IMR-90 (cell line): ENCODE measurements at regions not wholly inside any gene's neighbourhood (a gene's known extent, or its start where the extent isn't known, plus 50 kb on each side); places are given as distances from the start of the nearest gene placed in this dataset.

Source experiments
- ATAC-seq: fragments of 200-7000 bp; cut with Tn5 transposase; 2 replicates; pipeline ENCODE4 v1.9.1; 2020; ENCODE audit warnings: low read depth, mild to moderate bottlenecking, moderate library complexity
- BruUV-seq: library from RNA; stranded (reverse); fragments of 400-500 nt; replicated peaks from 2 replicates; lab custom pipeline; 2021; lab: Mats Ljungman, UMichigan
- CTCF ChIA-PET: fragments of 300-600 bp; formaldehyde crosslinking; extraction: SDS; loops from one replicate; lab custom pipeline; 2021; ENCODE audit warnings: antibody characterized with exemption; lab: Yijun Ruan, JAX
- POLR2A ChIA-PET: fragments of 300-600 bp; sonication (Branson Sonifier 250); formaldehyde crosslinking; loops from one replicate; lab custom pipeline; 2022; ENCODE audit warnings: antibody characterized with exemption; ENCODE audit not compliant: unreplicated experiment; lab: Charles Lee
- DNase-seq: peaks from one replicate; pipeline ENCODE4 v3.0.0; 2013
- H2AFZ ChIP-seq: replicated peaks from 2 replicates; pipeline ENCODE3; 2013; ENCODE audit warnings: low read length, mild to moderate bottlenecking; ENCODE audit not compliant: poor library complexity
- H2AK5ac ChIP-seq: 2 replicates; pipeline ENCODE4 v1.6.1; 2013; ENCODE audit warnings: low read depth, low read length, inconsistent platforms
- H2AK9ac ChIP-seq: replicated peaks from 2 replicates; pipeline ENCODE3; 2013; ENCODE audit warnings: mild to moderate bottlenecking, low read depth, low read length, moderate library complexity; ENCODE audit not compliant: poor library complexity
- H2BK120ac ChIP-seq: 2 replicates; pipeline ENCODE4 v1.6.1; 2013; ENCODE audit warnings: low read depth, low read length, inconsistent platforms
- H2BK15ac ChIP-seq: 3 replicates; pipeline ENCODE4 v1.6.1; 2013; ENCODE audit warnings: low read depth, low read length, inconsistent platforms
- H2BK20ac ChIP-seq: 2 replicates; pipeline ENCODE4 v1.6.1; 2013; ENCODE audit warnings: low read depth, mild to moderate bottlenecking, inconsistent platforms, low read length, moderate library complexity
- H2BK5ac ChIP-seq: 2 replicates; pipeline ENCODE4 v1.6.1; 2013; ENCODE audit warnings: mild to moderate bottlenecking, low read depth, low read length, inconsistent platforms; ENCODE audit not compliant: poor library complexity, severe bottlenecking
- H3K14ac ChIP-seq: replicated peaks from 2 replicates; pipeline ENCODE4 v1.6.1; 2013; ENCODE audit warnings: low read depth, low read length, inconsistent platforms
- H3K18ac ChIP-seq: 2 replicates; pipeline ENCODE4 v1.6.1; 2013; ENCODE audit warnings: low read depth, low read length, control low read depth
- H3K23ac ChIP-seq: 2 replicates; pipeline ENCODE4 v1.6.1; 2013; ENCODE audit warnings: low read depth, low read length, inconsistent platforms
- H3K27ac ChIP-seq: 2 replicates; pipeline ENCODE4 v1.5.1; 2013; ENCODE audit warnings: mild to moderate bottlenecking, control low read depth, low read length; ENCODE audit not compliant: insufficient read depth
- H3K27me3 ChIP-seq: 2 replicates; pipeline ENCODE4 v1.6.1; 2013; ENCODE audit warnings: low read length; ENCODE audit not compliant: control insufficient read depth, insufficient read depth
- H3K36me3 ChIP-seq: 2 replicates; pipeline ENCODE4 v1.6.1; 2013; ENCODE audit warnings: low read length, mixed read lengths; ENCODE audit not compliant: control insufficient read depth, insufficient read depth
- H3K4ac ChIP-seq: 2 replicates; pipeline ENCODE4 v1.6.1; 2013; ENCODE audit warnings: low read depth, low read length, inconsistent platforms
- H3K4me1 ChIP-seq: 2 replicates; pipeline ENCODE4 v1.6.1; 2013; ENCODE audit warnings: low read length, mixed read lengths; ENCODE audit not compliant: control insufficient read depth, insufficient read depth
- H3K4me2 ChIP-seq: 2 replicates; pipeline ENCODE4 v1.6.1; 2013; ENCODE audit warnings: low read depth, mild to moderate bottlenecking, control low read depth, low read length, moderate library complexity
- H3K4me3 ChIP-seq: 2 replicates; pipeline ENCODE4 v1.5.1; 2013; ENCODE audit warnings: low read depth, mild to moderate bottlenecking, control low read depth, low read length, moderate library complexity; ENCODE audit not compliant: insufficient read depth
- H3K56ac ChIP-seq: 2 replicates; pipeline ENCODE4 v1.6.1; 2013; ENCODE audit warnings: low read length, inconsistent platforms; ENCODE audit not compliant: insufficient read depth; ENCODE audit errors: extremely low read depth
- H3K79me1 ChIP-seq, 2 experiments: 2 replicates each; pipeline ENCODE4 v1.6.1; 2013; ENCODE audit warnings: low read length in 2 of 2, inconsistent platforms in 1 of 2, low read depth in 1 of 2
- H3K9ac ChIP-seq: 2 replicates; pipeline ENCODE4 v1.6.1; 2013; ENCODE audit warnings: low read depth, low read length, control low read depth
- H3K9me1 ChIP-seq: 2 replicates; pipeline ENCODE4 v1.6.1; 2013; ENCODE audit warnings: low read length, inconsistent platforms; ENCODE audit not compliant: insufficient read depth
- H3K9me3 ChIP-seq: 2 replicates; pipeline ENCODE4 v1.6.1; 2013; ENCODE audit warnings: low read length; ENCODE audit not compliant: control insufficient read depth, insufficient read depth
- H4K20me1 ChIP-seq: 2 replicates; pipeline ENCODE4 v1.6.1; 2013; ENCODE audit warnings: low read length, inconsistent platforms; ENCODE audit not compliant: insufficient read depth
- H4K5ac ChIP-seq: 2 replicates; pipeline ENCODE4 v1.6.1; 2013; ENCODE audit warnings: mild to moderate bottlenecking, low read depth, low read length, control low read depth
- H4K8ac ChIP-seq, 2 experiments: 2 replicates each; pipeline ENCODE4 v1.6.1; 2013; ENCODE audit warnings: low read depth in 2 of 2, low read length in 2 of 2, control low read depth in 1 of 2, inconsistent platforms in 1 of 2
- H4K91ac ChIP-seq: 2 replicates; pipeline ENCODE4 v1.6.1; 2013; ENCODE audit warnings: low read depth, low read length, inconsistent platforms; ENCODE audit not compliant: insufficient read depth
- BHLHE40 ChIP-seq: fragments of 150-350 bp; IDR thresholded peaks from 2 replicates; pipeline ENCODE4 v1.6.1; 2016; ENCODE audit warnings: mild to moderate bottlenecking, low read depth, low read length
- CEBPB ChIP-seq: IDR thresholded peaks from 2 replicates; pipeline ENCODE4 v1.6.1; 2012; ENCODE audit warnings: low read depth, low read length, improper control_type of control experiment
- CHD1 ChIP-seq: IDR thresholded peaks from 2 replicates; pipeline ENCODE4 v1.6.1; 2012; ENCODE audit warnings: low read depth, low read length, improper control_type of control experiment
- CTCF ChIP-seq: conservative IDR thresholded peaks from 2 replicates; pipeline ENCODE4 v1.5.1; 2012; ENCODE audit warnings: mild to moderate bottlenecking, low read depth, low read length, improper control_type of control experiment
- ELK1 ChIP-seq: fragments of 150-350 bp; IDR thresholded peaks from 2 replicates; pipeline ENCODE4 v1.6.1; 2016; ENCODE audit warnings: low read depth, mild to moderate bottlenecking, low read length, moderate library complexity, borderline replicate concordance
- FOS ChIP-seq: fragments of 150-350 bp; IDR thresholded peaks from 2 replicates; pipeline ENCODE4 v1.6.1; 2016; ENCODE audit warnings: low read depth, low read length
- MAFK ChIP-seq: IDR thresholded peaks from 2 replicates; pipeline ENCODE4 v1.6.1; 2012; ENCODE audit warnings: low read depth, low read length, improper control_type of control experiment
- MAZ ChIP-seq: IDR thresholded peaks from 2 replicates; pipeline ENCODE4 v1.6.1; 2012; ENCODE audit warnings: low read depth, mild to moderate bottlenecking, low read length, improper control_type of control experiment, moderate library complexity, borderline replicate concordance
- MXI1 ChIP-seq: IDR thresholded peaks from 2 replicates; pipeline ENCODE4 v1.6.1; 2012; ENCODE audit warnings: low read depth, mild to moderate bottlenecking, low read length, moderate library complexity, borderline replicate concordance
- NFE2L2 ChIP-seq: fragments of 150-350 bp; IDR thresholded peaks from 2 replicates; pipeline ENCODE4 v1.6.1; 2016; ENCODE audit warnings: low read depth, mild to moderate bottlenecking, low read length
- POLR2A ChIP-seq: IDR thresholded peaks from 2 replicates; pipeline ENCODE4 v1.6.1; 2012; ENCODE audit warnings: mild to moderate bottlenecking, low read depth, low read length
- RAD21 ChIP-seq: IDR thresholded peaks from 2 replicates; pipeline ENCODE4 v1.6.1; 2012; ENCODE audit warnings: low read length, improper control_type of control experiment
- RCOR1 ChIP-seq: IDR thresholded peaks from 2 replicates; pipeline ENCODE4 v1.6.1; 2012; ENCODE audit warnings: mild to moderate bottlenecking, low read length, improper control_type of control experiment; ENCODE audit not compliant: insufficient replicate concordance
- RFX5 ChIP-seq: IDR thresholded peaks from 2 replicates; pipeline ENCODE4 v1.8.0; 2012; ENCODE audit warnings: low read depth, mild to moderate bottlenecking, low read length, moderate library complexity
- SMC3 ChIP-seq: fragments of 150-350 bp; IDR thresholded peaks from 2 replicates; pipeline ENCODE4 v1.6.1; 2016; ENCODE audit warnings: low read depth, mild to moderate bottlenecking, antibody characterized with exemption, low read length, moderate library complexity
- USF2 ChIP-seq: fragments of 150-350 bp; IDR thresholded peaks from 2 replicates; pipeline ENCODE4 v1.6.1; 2017; ENCODE audit warnings: mild to moderate bottlenecking, antibody characterized with exemption, low read length, low read depth
- WGBS, 2 experiments: methylation state at CpG; one replicate each; pipeline versions ENCODE4 v1.1.5 to v1.1.7; 2013; ENCODE audit warnings: missing lambda C conversion rate in 2 of 2; ENCODE audit not compliant: insufficient read length in 1 of 2; ENCODE audit errors: extremely low coverage in 2 of 2; 5-methylcytosine and 5-hydroxymethylcytosine counted together
- dilution Hi-C: fragments of 300-500 bp; cut with HindIII; formaldehyde crosslinking; loops from one replicate; pipeline ENCODE4 v1.14.3; 2018; ENCODE audit warnings: low sequenced_read_pairs; ENCODE audit not compliant: unreplicated experiment
- in situ Hi-C: fragments of 300-500 bp; cut with MboI; formaldehyde crosslinking; loops from 3 replicates; pipeline ENCODE4 v1.14.3; 2019; ENCODE audit warnings: low sequenced_read_pairs, inconsistent platforms, mixed read lengths
- intact Hi-C: fragments of 100-400 bp; cut with micrococcal nuclease; formaldehyde crosslinking; loops from 2 replicates; pipeline ENCODE4 v1.10.0; 2022

- no TSS peak for BruUV-seq
- Histone ChIP-seq H3K4ac (no peak overlapping the region), H3K23ac (no peak overlapping the region), H3K9me1 (no peaks in the 10 kb centered on the region), H3K4me2 (no peak overlapping the region), H2AK9ac (no peak overlapping the region), H4K5ac (no peak overlapping the region), H3K14ac (no peak overlapping the region), H3K4me3 (no peak overlapping the region), H3K9me3 (no peaks in the 10 kb centered on the region), H3K36me3 (no peaks in the 10 kb centered on the region), H4K91ac (no peak overlapping the region), H2AK5ac (no peak overlapping the region), H3K27ac (no peak overlapping the region), H2BK15ac (no peak overlapping the region), H3K56ac (no peak overlapping the region), H2BK120ac (no peak overlapping the region), H3K79me1 (no peaks in the 10 kb centered on the region), H3K4me1 (no peaks in the 10 kb centered on the region), H2BK20ac (no peak overlapping the region), H2AFZ (no peak overlapping the region), H2BK5ac (no peak overlapping the region), H3K27me3 (no peaks in the 10 kb centered on the region), H4K20me1 (no peaks in the 10 kb centered on the region), H3K9ac (no peak overlapping the region), H3K18ac (no peak overlapping the region), H4K8ac (no peak overlapping the region)
- ChIA-PET POLR2A (no interaction called here), CTCF (no interaction called here)
- ATAC-seq (no peak), DNase-seq (no peak)
- dilution Hi-C loops = no loop called here
- no CpG with 5 or more reads among the region's 2 CpGs for WGBS, 2 experiments
- TF ChIP-seq ELK1 (no peak), CTCF (no peak), SMC3 (no peak), MAZ (no peak), BHLHE40 (no peak), USF2 (no peak), RAD21 (no peak), MAFK (no peak), POLR2A (no peak), CHD1 (no peak), NFE2L2 (no peak), CEBPB (no peak), FOS (no peak), MXI1 (no peak), RCOR1 (no peak), RFX5 (no peak)
- in situ Hi-C loops = no loop called here
- intact Hi-C loops = no loop called here
These were observed 1123.4 kb upstream of the RAG2 start for GRCh38 chr11:37721485-37721884.
